Lung (tissue), 11 donors: ENCODE measurements at regions not wholly inside any gene's neighbourhood (a gene's known extent, or its start where the extent isn't known, plus 50 kb on each side); places are given as distances from the start of the nearest gene placed in this dataset.
"Not testable (repeated sequence)": the region's sequence is repeated elsewhere in the genome, so short reads cannot be mapped to it uniquely, and the experiment has no call there.

Experiments used
- ATAC-seq: fragments of 200-7000 bp; cut with Tn5 transposase; one replicate; pipeline ENCODE4 v1.9.1; 2020; ENCODE audit warnings: moderate number of reproducible peaks; ENCODE audit not compliant: insufficient read depth, low FRiP score
- DNase-seq, 3 donors: peaks; one replicate each; pipeline ENCODE4 v3.0.0-alpha.2; 2013 to 2017
- H3K27ac ChIP-seq, 2 donors: one replicate each; pipeline ENCODE4 v1.5.1; 2013; ENCODE audit warnings: mild to moderate bottlenecking in 2 of 2, moderate library complexity in 2 of 2, control low read depth in 1 of 2, inconsistent platforms in 1 of 2, low read depth in 1 of 2, low read length in 1 of 2
- H3K27me3 ChIP-seq, 3 donors: one replicate each; pipeline ENCODE4 v1.5.1; 2013; ENCODE audit warnings: low read length in 2 of 3; ENCODE audit not compliant: control insufficient read depth in 3 of 3, insufficient read depth in 3 of 3
- H3K36me3 ChIP-seq, 4 donors: one replicate each; pipeline ENCODE4 v1.5.1; 2013; ENCODE audit warnings: low read length in 4 of 4, mild to moderate bottlenecking in 1 of 4, moderate library complexity in 1 of 4; ENCODE audit not compliant: control insufficient read depth in 4 of 4, insufficient read depth in 4 of 4
- H3K4me1 ChIP-seq, 5 donors: one replicate each; pipeline ENCODE4 v1.5.1; 2013; ENCODE audit warnings: low read length in 5 of 5, mild to moderate bottlenecking in 2 of 5, moderate library complexity in 1 of 5; ENCODE audit not compliant: control insufficient read depth in 5 of 5, insufficient read depth in 5 of 5
- H3K4me3 ChIP-seq: one replicate; pipeline ENCODE4 v1.5.1; 2013; ENCODE audit warnings: mild to moderate bottlenecking, control low read depth, moderate library complexity
- H3K9ac ChIP-seq, 2 donors: one replicate each; pipeline ENCODE4 v1.5.1; 2013; ENCODE audit warnings: low read length in 2 of 2, control low read depth in 1 of 2; ENCODE audit not compliant: insufficient read depth in 1 of 2
- H3K9me3 ChIP-seq, 4 donors: one replicate each; pipeline ENCODE4 v1.5.1; 2013; ENCODE audit warnings: low read length in 3 of 4, mild to moderate bottlenecking in 1 of 4, moderate library complexity in 1 of 4; ENCODE audit not compliant: control insufficient read depth in 4 of 4, insufficient read depth in 3 of 4
- WGBS, 2 donors: extraction: QIAGEN DNeasy Blood & Tissue Kit; methylation state at CpG; one replicate each; pipeline ENCODE4 v1.1.7; 2013; 5-methylcytosine and 5-hydroxymethylcytosine counted together
- TF ChIP-seq, protein P1 (sequence below): IDR thresholded peaks from 2 replicates; pipeline ENCODE4 v1.5.1; 2012; ENCODE audit warnings: mild to moderate bottlenecking; ENCODE audit errors: control extremely low read depth, extremely low read depth
- donor health status: control.
- donor health status: control.
- donor health status: Bipolar disorder and iron deficiency.
- donor health status: healthy.
- donor health status: DM: yes; HTN: yes; CAD: no.

- Histone ChIP-seq H3K9me3 (peaks cover 0 to 5% (median 0%) of the 10 kb centered on the region in 4 donors), H3K4me1 (peaks cover 0 to 16% (median 0%) of the 10 kb centered on the region in 5 donors), H3K9ac (no peak overlapping the region), H3K27ac (no peak overlapping the region), H3K36me3 (no peaks in the 10 kb centered on the region), H3K4me3 (no peak overlapping the region), H3K27me3 (no peaks in the 10 kb centered on the region)
- ATAC-seq, result no peak
- TF ChIP-seq, protein P1, sequence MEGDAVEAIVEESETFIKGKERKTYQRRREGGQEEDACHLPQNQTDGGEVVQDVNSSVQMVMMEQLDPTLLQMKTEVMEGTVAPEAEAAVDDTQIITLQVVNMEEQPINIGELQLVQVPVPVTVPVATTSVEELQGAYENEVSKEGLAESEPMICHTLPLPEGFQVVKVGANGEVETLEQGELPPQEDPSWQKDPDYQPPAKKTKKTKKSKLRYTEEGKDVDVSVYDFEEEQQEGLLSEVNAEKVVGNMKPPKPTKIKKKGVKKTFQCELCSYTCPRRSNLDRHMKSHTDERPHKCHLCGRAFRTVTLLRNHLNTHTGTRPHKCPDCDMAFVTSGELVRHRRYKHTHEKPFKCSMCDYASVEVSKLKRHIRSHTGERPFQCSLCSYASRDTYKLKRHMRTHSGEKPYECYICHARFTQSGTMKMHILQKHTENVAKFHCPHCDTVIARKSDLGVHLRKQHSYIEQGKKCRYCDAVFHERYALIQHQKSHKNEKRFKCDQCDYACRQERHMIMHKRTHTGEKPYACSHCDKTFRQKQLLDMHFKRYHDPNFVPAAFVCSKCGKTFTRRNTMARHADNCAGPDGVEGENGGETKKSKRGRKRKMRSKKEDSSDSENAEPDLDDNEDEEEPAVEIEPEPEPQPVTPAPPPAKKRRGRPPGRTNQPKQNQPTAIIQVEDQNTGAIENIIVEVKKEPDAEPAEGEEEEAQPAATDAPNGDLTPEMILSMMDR, result no peak
- DNase-seq, result no peak
Measured at GRCh38 chr6:47423079-47423478, 54.5 kb upstream of the CD2AP start.

DNA sequence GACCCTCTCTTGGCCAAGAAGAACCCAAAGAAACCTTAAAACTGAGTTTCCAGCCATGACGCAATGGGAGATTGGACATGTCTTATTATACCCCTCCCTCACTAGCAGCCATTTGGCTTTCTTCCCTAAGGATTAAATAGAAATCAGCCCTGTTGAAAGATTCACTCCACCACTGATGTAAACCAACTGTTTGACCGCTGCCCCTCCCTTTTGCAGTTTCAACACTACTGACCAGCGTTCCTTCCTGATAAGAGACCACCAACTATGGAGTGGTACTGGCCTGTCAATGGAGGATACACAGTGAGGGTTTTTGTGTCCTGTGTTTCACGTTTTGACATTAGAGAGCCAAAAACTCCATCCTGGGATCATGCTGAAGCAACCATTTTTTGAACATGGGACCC is 53.2 kb upstream of the CD2AP start:
- Histone ChIP-seq H3K9me3 (peaks cover 0 to 9% (median 2%) of the 10 kb centered on the region in 4 donors), H3K27me3 (no peaks in the 10 kb centered on the region), H3K27ac (no peak overlapping the region), H3K4me3 (no peak overlapping the region), H3K9ac (no peak overlapping the region), H3K36me3 (no peaks in the 10 kb centered on the region), H3K4me1 (peaks cover 0 to 16% (median 0%) of the 10 kb centered on the region in 5 donors)
- TF ChIP-seq, protein P1, result no peak
- DNase-seq (peak; percentile 74 to 95 (median 93)), ATAC-seq (no peak)
- 67 to 69% methylated on average over 4 of the region's 4 CpGs for WGBS, 2 donors

GRCh38 chr6:47425724-47426123 is 51.9 kb upstream of the CD2AP start:
- H3K36me3 ChIP-seq, H3K4me3 ChIP-seq: not testable (repeated sequence)

GRCh38 chr6:47426524-47427302 is 50.9 kb upstream of the CD2AP start:
- H3K36me3 ChIP-seq, result no peaks in the 10 kb centered on the region
- TF ChIP-seq, protein P1, result no peak
- peaks cover 0 to 10% (median 0%) of the 10 kb centered on the region in 5 donors for H3K4me1 ChIP-seq
- WGBS, 2 donors, result 91 to 99% methylated on average over 2 of the region's 2 CpGs
- no peak for DNase-seq
- no peak overlapping the region for H3K9ac ChIP-seq
- ATAC-seq, result no peak
- peaks cover 0 to 9% (median 4%) of the 10 kb centered on the region in 4 donors for H3K9me3 ChIP-seq
- no peaks in the 10 kb centered on the region for H3K27me3 ChIP-seq
- H3K4me3 ChIP-seq, result no peak overlapping the region
- no peak overlapping the region for H3K27ac ChIP-seq

More at GRCh38 chr6:47425724-47426123, 51.9 kb upstream of the CD2AP start:
- not testable (repeated sequence) for H3K4me1 ChIP-seq, H3K9ac ChIP-seq, H3K9me3 ChIP-seq, H3K27ac ChIP-seq, DNase-seq, ATAC-seq, H3K27me3 ChIP-seq
- 91 to 93% methylated on average over 3 of the region's 3 CpGs for WGBS, 2 donors
